ENCODE measurements at regions not wholly inside any gene's neighbourhood (a gene's known extent, or its start where the extent isn't known, plus 50 kb on each side); places are given as distances from the start of the nearest gene placed in this dataset.
A peak's percentile ranks its signal among the peaks of the same experiment; 100 is the strongest.
"Not testable (repeated sequence)": the region's sequence is repeated elsewhere in the genome, so short reads cannot be mapped to it uniquely, and the experiment has no call there.

GRCh38 chr10:44259090-44259874, 125.6 kb downstream of the CXCL12 start:
- no peaks in the 10 kb centered on the region for H3K36me3 ChIP-seq (replicated peaks; ENCODE audit: low read depth, low read length)
- H3K9ac ChIP-seq (ENCODE audit: low read length): no peak overlapping the region
- H3K4me2 ChIP-seq (ENCODE audit: low read length): peak overlapping the region; percentile 3; the same call in 1 of the 2 replicates
- TF ChIP-seq CTCF (IDR thresholded peaks at IDR 0.05; ENCODE audit: low read depth, low read length) (no peak), EZH2phosphoT487 (IDR thresholded peaks at IDR 0.05; ENCODE audit: low read depth) (no peak)
- H3K4me1 ChIP-seq (ENCODE audit: low read length): peaks cover 63% of the 10 kb centered on the region
- no peaks in the 10 kb centered on the region for H3K9me3 ChIP-seq (ENCODE audit: insufficient read depth, low read length)
- H2AFZ ChIP-seq (ENCODE audit: low read depth, low read length): peak overlapping the region; percentile 15; the same call in 1 of the 2 replicates
- H3K27me3 ChIP-seq (ENCODE audit: low read depth, low read length): no peaks in the 10 kb centered on the region
- H4K20me1 ChIP-seq (ENCODE audit: insufficient read depth, low read length): no peaks in the 10 kb centered on the region
- H3K79me2 ChIP-seq (ENCODE audit: low read length): no peaks in the 10 kb centered on the region
- H3K4me3 ChIP-seq (ENCODE audit: low read length): no peak overlapping the region
- no peak overlapping the region for H3K27ac ChIP-seq (ENCODE audit: low read length)

GRCh38 chr10:44258460-44259089, 126.3 kb downstream of the CXCL12 start:
- no peak for TF ChIP-seq CTCF (IDR thresholded peaks at IDR 0.05; ENCODE audit: low read depth, low read length)
- TF ChIP-seq EZH2phosphoT487 (IDR thresholded peaks at IDR 0.05; ENCODE audit: low read depth): no peak
- H4K20me1 ChIP-seq (ENCODE audit: insufficient read depth, low read length): no peaks in the 10 kb centered on the region
- H3K4me1 ChIP-seq (ENCODE audit: low read length): peaks cover 56% of the 10 kb centered on the region

GRCh38 chr10:44258019-44258418, 126.9 kb downstream of the CXCL12 start:
- no peak for TF ChIP-seq CTCF (IDR thresholded peaks at IDR 0.05; ENCODE audit: low read depth, low read length)
- no peak for TF ChIP-seq EZH2phosphoT487 (IDR thresholded peaks at IDR 0.05; ENCODE audit: low read depth)
- H3K27ac ChIP-seq (ENCODE audit: low read length): no peak overlapping the region
- H3K79me2 ChIP-seq (ENCODE audit: low read length): no peaks in the 10 kb centered on the region
- no peak overlapping the region for H3K9ac ChIP-seq (ENCODE audit: low read length)
- H3K4me2 ChIP-seq (ENCODE audit: low read length): no peak overlapping the region
- H3K36me3 ChIP-seq (replicated peaks; ENCODE audit: low read depth, low read length): no peaks in the 10 kb centered on the region
- H3K4me1 ChIP-seq (ENCODE audit: low read length): peaks cover 50% of the 10 kb centered on the region
- H4K20me1 ChIP-seq (ENCODE audit: insufficient read depth, low read length): no peaks in the 10 kb centered on the region
- no peak overlapping the region for H2AFZ ChIP-seq (ENCODE audit: low read depth, low read length)
- H3K4me3 ChIP-seq (ENCODE audit: low read length): no peak overlapping the region
- H3K27me3 ChIP-seq (ENCODE audit: low read depth, low read length): no peaks in the 10 kb centered on the region
- no peaks in the 10 kb centered on the region for H3K9me3 ChIP-seq (ENCODE audit: insufficient read depth, low read length)

More at GRCh38 chr10:44258460-44259089, 126.3 kb downstream of the CXCL12 start:
- Histone ChIP-seq H3K4me2 (ENCODE audit: low read length) (peak overlapping the region; percentile 3; the same call in 1 of the 2 replicates), H3K9ac (ENCODE audit: low read length) (no peak overlapping the region), H3K79me2 (ENCODE audit: low read length) (no peaks in the 10 kb centered on the region), H2AFZ (ENCODE audit: low read depth, low read length) (no peak overlapping the region; the same call in 1 of the 2 replicates), H3K9me3 (ENCODE audit: insufficient read depth, low read length) (no peaks in the 10 kb centered on the region), H3K36me3 (replicated peaks; ENCODE audit: low read depth, low read length) (no peaks in the 10 kb centered on the region), H3K27me3 (ENCODE audit: low read depth, low read length) (no peaks in the 10 kb centered on the region), H3K27ac (ENCODE audit: low read length) (no peak overlapping the region), H3K4me3 (ENCODE audit: low read length) (no peak overlapping the region)

- Histone ChIP-seq H3K27me3 (ENCODE audit: low read depth, low read length) (no peaks in the 10 kb centered on the region), H3K4me3 (ENCODE audit: low read length) (no peak overlapping the region), H3K79me2 (ENCODE audit: low read length) (no peaks in the 10 kb centered on the region), H3K9ac (ENCODE audit: low read length) (no peak overlapping the region), H3K9me3 (ENCODE audit: insufficient read depth, low read length) (no peaks in the 10 kb centered on the region), H2AFZ (ENCODE audit: low read depth, low read length) (no peak overlapping the region), H3K27ac (ENCODE audit: low read length) (no peak overlapping the region), H3K36me3 (replicated peaks; ENCODE audit: low read depth, low read length) (no peaks in the 10 kb centered on the region), H3K4me2 (ENCODE audit: low read length) (no peak overlapping the region), H3K4me1 (ENCODE audit: low read length) (peaks cover 11% of the 10 kb centered on the region), H4K20me1 (ENCODE audit: insufficient read depth, low read length) (no peaks in the 10 kb centered on the region)
- TF ChIP-seq EZH2phosphoT487 (IDR thresholded peaks at IDR 0.05; ENCODE audit: low read depth) (no peak), CTCF (IDR thresholded peaks at IDR 0.05; ENCODE audit: low read depth, low read length) (no peak)
These were observed 131.0 kb downstream of the CXCL12 start for GRCh38 chr10:44253769-44254462.

- H2AFZ ChIP-seq (ENCODE audit: low read depth, low read length); H3K4me2 ChIP-seq (ENCODE audit: low read length); H3K79me2 ChIP-seq (ENCODE audit: low read length); H4K20me1 ChIP-seq (ENCODE audit: insufficient read depth, low read length); H3K4me1 ChIP-seq (ENCODE audit: low read length); H3K36me3 ChIP-seq (replicated peaks; ENCODE audit: low read depth, low read length); H3K27ac ChIP-seq (ENCODE audit: low read length); H3K9me3 ChIP-seq (ENCODE audit: insufficient read depth, low read length); H3K9ac ChIP-seq (ENCODE audit: low read length); H3K4me3 ChIP-seq (ENCODE audit: low read length); H3K27me3 ChIP-seq (ENCODE audit: low read depth, low read length): not testable (repeated sequence)
These were observed 132.3 kb downstream of the CXCL12 start for GRCh38 chr10:44252631-44253030.
